ENCODE measurements at regions not wholly inside any gene's neighbourhood (a gene's known extent, or its start where the extent isn't known, plus 50 kb on each side); places are given as distances from the start of the nearest gene placed in this dataset.

GRCh38 chr12:111178181-111179081, 190.5 kb downstream of the PHETA1 start:
- H3K4me3 Mint-ChIP-seq: no peak overlapping the region
- peaks cover 26% of the 10 kb centered on the region for H3K27me3 Mint-ChIP-seq
- ChIA-PET POLR2A (no interaction called here), CTCF (interaction anchor here (0.5 kb wide), 1 partner anchor 950 kb away, joined by 3 read pairs; no protein-coding TSS in a partner anchor)
- DNase-seq: no peak
- H3K4me1 Mint-ChIP-seq: no peaks in the 10 kb centered on the region
- H3K9me3 Mint-ChIP-seq: no peaks in the 10 kb centered on the region
- H3K36me3 Mint-ChIP-seq (ENCODE audit: low read depth): no peaks in the 10 kb centered on the region
- no peak overlapping the region for H3K27ac Mint-ChIP-seq

GRCh38 chr12:111175396-111176094, 193.3 kb downstream of the PHETA1 start:
- H3K27ac Mint-ChIP-seq: no peak overlapping the region
- H3K36me3 Mint-ChIP-seq (ENCODE audit: low read depth): no peaks in the 10 kb centered on the region
- H3K4me1 Mint-ChIP-seq: peaks cover 1% of the 10 kb centered on the region
- POLR2A ChIA-PET: no interaction called here
- peaks cover 14% of the 10 kb centered on the region for H3K27me3 Mint-ChIP-seq
- CTCF ChIA-PET: interaction anchor here (1.2 kb wide), 1 partner anchor 16 kb away, joined by 3 read pairs; no protein-coding TSS in a partner anchor
- no peak for DNase-seq
- H3K4me3 Mint-ChIP-seq: no peak overlapping the region
- H3K9me3 Mint-ChIP-seq: no peaks in the 10 kb centered on the region

GRCh38 chr12:111174961-111175345, 193.9 kb downstream of the PHETA1 start:
- ChIA-PET POLR2A (no interaction called here), CTCF (interaction anchor here (1.2 kb wide), 1 partner anchor 17 kb away, joined by 3 read pairs; no protein-coding TSS in a partner anchor)
- Mint-ChIP-seq H3K27ac (no peak overlapping the region), H3K9me3 (no peaks in the 10 kb centered on the region), H3K36me3 (ENCODE audit: low read depth) (no peaks in the 10 kb centered on the region), H3K4me3 (no peak overlapping the region), H3K27me3 (peaks cover 12% of the 10 kb centered on the region), H3K4me1 (peaks cover 1% of the 10 kb centered on the region)
- DNase-seq: no peak

- Mint-ChIP-seq H3K4me1 (peaks cover 1% of the 10 kb centered on the region), H3K27ac (no peak overlapping the region), H3K4me3 (no peak overlapping the region), H3K9me3 (no peaks in the 10 kb centered on the region), H3K27me3 (peaks cover 12% of the 10 kb centered on the region), H3K36me3 (ENCODE audit: low read depth) (no peaks in the 10 kb centered on the region)
- CTCF ChIA-PET: interaction anchor here (1.2 kb wide), 1 partner anchor 17 kb away, joined by 3 read pairs; no protein-coding TSS in a partner anchor
- POLR2A ChIA-PET: no interaction called here
- DNase-seq: no peak
Measured at GRCh38 chr12:111174251-111174960, 194.5 kb downstream of the PHETA1 start.

- Mint-ChIP-seq H3K36me3 (ENCODE audit: low read depth) (no peaks in the 10 kb centered on the region), H3K27ac (no peak overlapping the region), H3K9me3 (no peaks in the 10 kb centered on the region), H3K4me3 (no peak overlapping the region), H3K27me3 (peaks cover 12% of the 10 kb centered on the region), H3K4me1 (peaks cover 1% of the 10 kb centered on the region)
- ChIA-PET CTCF (no interaction called here), POLR2A (no interaction called here)
- no peak for DNase-seq
Measured at GRCh38 chr12:111173836-111174235, 195.1 kb downstream of the PHETA1 start.

GRCh38 chr12:111173391-111173790, 195.5 kb downstream of the PHETA1 start:
- ChIA-PET POLR2A (no interaction called here), CTCF (no interaction called here)
- Mint-ChIP-seq H3K4me1 (peaks cover 2% of the 10 kb centered on the region), H3K4me3 (no peak overlapping the region), H3K9me3 (no peaks in the 10 kb centered on the region), H3K27me3 (peaks cover 12% of the 10 kb centered on the region), H3K36me3 (ENCODE audit: low read depth) (no peaks in the 10 kb centered on the region), H3K27ac (no peak overlapping the region)
- no peak for DNase-seq

GRCh38 chr12:111172786-111173185, 196.1 kb downstream of the PHETA1 start:
- H3K9me3 Mint-ChIP-seq: no peaks in the 10 kb centered on the region
- CTCF ChIA-PET: no interaction called here
- H3K27me3 Mint-ChIP-seq: peaks cover 12% of the 10 kb centered on the region
- peaks cover 8% of the 10 kb centered on the region for H3K4me1 Mint-ChIP-seq
- DNase-seq: no peak
- no peak overlapping the region for H3K27ac Mint-ChIP-seq
- H3K36me3 Mint-ChIP-seq (ENCODE audit: low read depth): no peaks in the 10 kb centered on the region
- POLR2A ChIA-PET: no interaction called here
- H3K4me3 Mint-ChIP-seq: no peak overlapping the region

GRCh38 chr12:111171832-111172231, 197.1 kb downstream of the PHETA1 start:
- no peaks in the 10 kb centered on the region for H3K36me3 Mint-ChIP-seq (ENCODE audit: low read depth)
- POLR2A ChIA-PET: no interaction called here
- H3K4me3 Mint-ChIP-seq: no peak overlapping the region
- peaks cover 8% of the 10 kb centered on the region for H3K4me1 Mint-ChIP-seq
- CTCF ChIA-PET: no interaction called here
- H3K27me3 Mint-ChIP-seq: peaks cover 12% of the 10 kb centered on the region
- no peak overlapping the region for H3K27ac Mint-ChIP-seq
- no peak for DNase-seq
- H3K9me3 Mint-ChIP-seq: no peaks in the 10 kb centered on the region

- H3K4me3 Mint-ChIP-seq: no peak overlapping the region
- H3K27me3 Mint-ChIP-seq: peaks cover 12% of the 10 kb centered on the region
- no peak overlapping the region for H3K27ac Mint-ChIP-seq
- CTCF ChIA-PET: no interaction called here
- peaks cover 8% of the 10 kb centered on the region for H3K4me1 Mint-ChIP-seq
- POLR2A ChIA-PET: no interaction called here
- H3K36me3 Mint-ChIP-seq (ENCODE audit: low read depth): no peaks in the 10 kb centered on the region
- no peak for DNase-seq
- H3K9me3 Mint-ChIP-seq: no peaks in the 10 kb centered on the region
Measured at GRCh38 chr12:111171345-111171744, 197.6 kb downstream of the PHETA1 start.

GRCh38 chr12:111170543-111170942, 198.4 kb downstream of the PHETA1 start:
- peaks cover 8% of the 10 kb centered on the region for H3K4me1 Mint-ChIP-seq
- H3K9me3 Mint-ChIP-seq: no peaks in the 10 kb centered on the region
- H3K36me3 Mint-ChIP-seq (ENCODE audit: low read depth): no peaks in the 10 kb centered on the region
- no peak overlapping the region for H3K4me3 Mint-ChIP-seq
- ChIA-PET CTCF (no interaction called here), POLR2A (no interaction called here)
- no peak for DNase-seq
- H3K27me3 Mint-ChIP-seq: peaks cover 8% of the 10 kb centered on the region
- no peak overlapping the region for H3K27ac Mint-ChIP-seq

- no peaks in the 10 kb centered on the region for H3K9me3 Mint-ChIP-seq
- peaks cover 1% of the 10 kb centered on the region for H3K27me3 Mint-ChIP-seq
- H3K4me1 Mint-ChIP-seq: peaks cover 8% of the 10 kb centered on the region
- no peaks in the 10 kb centered on the region for H3K36me3 Mint-ChIP-seq (ENCODE audit: low read depth)
- no peak overlapping the region for H3K27ac Mint-ChIP-seq
- ChIA-PET POLR2A (no interaction called here), CTCF (no interaction called here)
- H3K4me3 Mint-ChIP-seq: no peak overlapping the region
- DNase-seq: no peak
Measured at GRCh38 chr12:111169456-111169855, 199.4 kb downstream of the PHETA1 start.

- Mint-ChIP-seq H3K36me3 (ENCODE audit: low read depth) (no peaks in the 10 kb centered on the region), H3K27me3 (peaks cover 1% of the 10 kb centered on the region), H3K4me1 (peaks cover 8% of the 10 kb centered on the region), H3K9me3 (no peaks in the 10 kb centered on the region), H3K4me3 (no peak overlapping the region), H3K27ac (no peak overlapping the region)
- POLR2A ChIA-PET: no interaction called here
- CTCF ChIA-PET: no interaction called here
- no peak for DNase-seq
Measured at GRCh38 chr12:111169032-111169431, 199.9 kb downstream of the PHETA1 start.
